ENCODE measurements at regions not wholly inside any gene's neighbourhood (a gene's known extent, or its start where the extent isn't known, plus 50 kb on each side); places are given as distances from the start of the nearest gene placed in this dataset.

DNA sequence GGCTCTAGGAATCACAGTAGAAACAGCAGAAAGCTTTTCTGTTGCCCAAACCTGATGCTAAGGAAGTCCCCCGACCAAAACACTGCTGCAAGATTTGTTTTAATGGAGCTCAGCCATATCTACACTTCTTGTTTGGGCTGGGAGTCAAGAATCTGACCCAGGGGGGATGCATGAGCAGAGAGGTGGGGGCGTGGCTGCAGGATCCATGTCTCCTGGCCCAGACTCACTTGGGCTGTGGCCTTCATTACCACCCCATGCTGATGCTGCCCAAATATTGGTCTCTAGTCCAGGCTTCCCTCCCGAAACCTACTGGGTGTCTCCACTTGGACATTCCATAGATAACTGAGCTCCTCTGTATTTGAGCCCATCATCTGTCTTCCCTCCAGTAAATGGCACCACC is 361.5 kb upstream of the LARGE1 start:
- H3K9me3 ChIP-seq, result no peaks in the 10 kb centered on the region
- 66 to 78% methylated on average over 3 of the region's 3 CpGs for WGBS, 2 donors
- intact Hi-C loops (cut with DNase I; ENCODE audit: low total_unique reads), result no loop called here
- no peaks in the 10 kb centered on the region for H3K36me3 ChIP-seq (ENCODE audit: low read depth, missing control alignments)
- H3K4me3 ChIP-seq, result no peak overlapping the region
- no peak for TF ChIP-seq POLR2A (IDR thresholded peaks at IDR 0.05)
- TF ChIP-seq, protein P1, sequence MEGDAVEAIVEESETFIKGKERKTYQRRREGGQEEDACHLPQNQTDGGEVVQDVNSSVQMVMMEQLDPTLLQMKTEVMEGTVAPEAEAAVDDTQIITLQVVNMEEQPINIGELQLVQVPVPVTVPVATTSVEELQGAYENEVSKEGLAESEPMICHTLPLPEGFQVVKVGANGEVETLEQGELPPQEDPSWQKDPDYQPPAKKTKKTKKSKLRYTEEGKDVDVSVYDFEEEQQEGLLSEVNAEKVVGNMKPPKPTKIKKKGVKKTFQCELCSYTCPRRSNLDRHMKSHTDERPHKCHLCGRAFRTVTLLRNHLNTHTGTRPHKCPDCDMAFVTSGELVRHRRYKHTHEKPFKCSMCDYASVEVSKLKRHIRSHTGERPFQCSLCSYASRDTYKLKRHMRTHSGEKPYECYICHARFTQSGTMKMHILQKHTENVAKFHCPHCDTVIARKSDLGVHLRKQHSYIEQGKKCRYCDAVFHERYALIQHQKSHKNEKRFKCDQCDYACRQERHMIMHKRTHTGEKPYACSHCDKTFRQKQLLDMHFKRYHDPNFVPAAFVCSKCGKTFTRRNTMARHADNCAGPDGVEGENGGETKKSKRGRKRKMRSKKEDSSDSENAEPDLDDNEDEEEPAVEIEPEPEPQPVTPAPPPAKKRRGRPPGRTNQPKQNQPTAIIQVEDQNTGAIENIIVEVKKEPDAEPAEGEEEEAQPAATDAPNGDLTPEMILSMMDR (IDR thresholded peaks at IDR 0.05), result no peak
- H3K27me3 ChIP-seq, result no peaks in the 10 kb centered on the region
- no peak overlapping the region for H3K27ac ChIP-seq
- DNase-seq, result no peak
- H3K4me1 ChIP-seq, result no peaks in the 10 kb centered on the region

GRCh38 chr22:34283844-34284243 is 363.6 kb upstream of the LARGE1 start:
- no peak for DNase-seq
- Histone ChIP-seq H3K9me3 (no peaks in the 10 kb centered on the region), H3K4me1 (no peaks in the 10 kb centered on the region), H3K4me3 (no peak overlapping the region), H3K27ac (no peak overlapping the region), H3K27me3 (no peaks in the 10 kb centered on the region), H3K36me3 (ENCODE audit: low read depth, missing control alignments) (no peaks in the 10 kb centered on the region)
- intact Hi-C loops (cut with DNase I; ENCODE audit: low total_unique reads), result no loop called here
- no peak for TF ChIP-seq POLR2A (IDR thresholded peaks at IDR 0.05)
- TF ChIP-seq, protein P1 (IDR thresholded peaks at IDR 0.05), result no peak
- WGBS, 2 donors, result 69 to 77% methylated on average over 3 of the region's 3 CpGs

DNA sequence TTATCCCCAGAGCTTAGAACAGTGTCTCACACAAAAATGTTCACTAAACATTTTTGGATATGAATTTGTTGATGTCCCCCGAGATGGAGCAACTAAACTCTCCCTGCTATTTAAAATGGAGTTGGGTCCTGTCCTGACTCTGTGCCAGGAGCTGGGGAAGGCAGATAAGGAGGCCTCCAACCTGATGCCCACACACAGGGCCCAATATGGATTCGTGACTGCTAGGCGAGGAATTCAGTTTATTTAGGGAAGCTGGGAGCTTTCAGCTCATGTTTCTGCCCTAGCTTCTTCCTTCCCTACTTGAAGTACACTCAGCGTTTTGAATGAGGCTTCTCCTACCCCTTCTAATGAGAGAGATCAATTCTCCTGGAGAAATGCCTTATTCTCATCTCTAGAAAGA is 373.0 kb upstream of the LARGE1 start:
- Histone ChIP-seq H3K9me3 (no peaks in the 10 kb centered on the region), H3K4me3 (no peak overlapping the region), H3K27ac (no peak overlapping the region), H3K27me3 (no peaks in the 10 kb centered on the region), H3K4me1 (no peaks in the 10 kb centered on the region), H3K36me3 (ENCODE audit: low read depth, missing control alignments) (no peaks in the 10 kb centered on the region)
- intact Hi-C loops (cut with DNase I; ENCODE audit: low total_unique reads), result no loop called here
- DNase-seq, result no peak
- 63 to 64% methylated on average over 4 of the region's 4 CpGs for WGBS, 2 donors
- no peak for TF ChIP-seq POLR2A (IDR thresholded peaks at IDR 0.05)
- TF ChIP-seq, protein P1 (IDR thresholded peaks at IDR 0.05), result no peak

DNA sequence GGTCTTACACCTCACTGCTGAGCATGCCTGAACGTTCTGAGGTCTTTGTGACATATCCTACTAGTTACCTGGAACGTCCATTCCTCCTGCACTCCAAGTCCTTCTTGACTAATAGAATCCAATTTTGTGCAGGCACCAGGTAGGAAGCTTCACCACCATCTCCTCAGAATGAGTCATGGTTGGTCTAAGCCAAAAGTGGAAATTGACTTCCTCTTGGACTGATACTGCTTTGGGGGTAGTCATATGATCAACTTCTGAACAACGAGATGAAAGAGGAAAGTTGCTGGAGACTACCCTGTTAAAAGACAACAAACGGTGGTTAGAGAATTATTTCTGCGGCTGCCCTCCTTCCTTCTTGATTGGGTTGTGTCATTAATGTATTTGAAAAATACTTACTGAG is 374.2 kb upstream of the LARGE1 start:
- no peaks in the 10 kb centered on the region for H3K27me3 ChIP-seq
- WGBS, 2 donors, result 76% methylated on average over 5 of the region's 5 CpGs
- H3K9me3 ChIP-seq, result no peaks in the 10 kb centered on the region
- TF ChIP-seq POLR2A (IDR thresholded peaks at IDR 0.05), result no peak
- TF ChIP-seq, protein P1 (IDR thresholded peaks at IDR 0.05), result no peak
- H3K27ac ChIP-seq, result no peak overlapping the region
- DNase-seq, result no peak
- H3K4me1 ChIP-seq, result no peaks in the 10 kb centered on the region
- intact Hi-C loops (cut with DNase I; ENCODE audit: low total_unique reads), result no loop called here
- H3K4me3 ChIP-seq, result no peak overlapping the region
- H3K36me3 ChIP-seq (ENCODE audit: low read depth, missing control alignments), result no peaks in the 10 kb centered on the region

- no peaks in the 10 kb centered on the region for H3K27me3 ChIP-seq
- H3K9me3 ChIP-seq, result no peaks in the 10 kb centered on the region
- no peak for DNase-seq
- no peak overlapping the region for H3K4me3 ChIP-seq
- no peaks in the 10 kb centered on the region for H3K36me3 ChIP-seq (ENCODE audit: low read depth, missing control alignments)
- intact Hi-C loops (cut with DNase I; ENCODE audit: low total_unique reads), result no loop called here
- 78 to 88% methylated on average over 3 of the region's 3 CpGs for WGBS, 2 donors
- no peak overlapping the region for H3K27ac ChIP-seq
- TF ChIP-seq, protein P1 (IDR thresholded peaks at IDR 0.05), result no peak
- TF ChIP-seq POLR2A (IDR thresholded peaks at IDR 0.05), result no peak
- H3K4me1 ChIP-seq, result no peaks in the 10 kb centered on the region
Measured at GRCh38 chr22:34294986-34295385, 374.7 kb upstream of the LARGE1 start.

All from testis (tissue), 2 donors.